ENCODE measurements at regions not wholly inside any gene's neighbourhood (a gene's known extent, or its start where the extent isn't known, plus 50 kb on each side); places are given as distances from the start of the nearest gene placed in this dataset.

DNA sequence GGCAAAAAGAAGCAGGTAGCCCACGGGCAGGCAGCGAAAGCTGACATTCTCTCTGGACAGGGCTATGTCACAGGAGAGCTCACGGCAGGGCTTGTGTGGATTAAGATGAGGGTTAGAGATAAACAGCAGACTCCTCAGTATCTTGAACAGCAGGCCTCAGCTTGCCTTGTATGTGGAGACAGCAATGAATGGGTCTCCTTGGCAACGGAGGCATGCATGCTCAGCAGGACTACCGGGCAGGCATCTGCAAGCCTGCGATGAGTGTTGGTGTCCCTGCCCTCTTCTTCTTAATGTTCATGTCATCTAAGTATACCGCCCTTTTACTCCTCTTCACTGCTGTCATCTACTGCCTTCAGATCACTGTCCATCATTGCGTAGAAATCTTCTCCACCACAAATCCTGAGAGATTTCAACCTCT lies 81.9 kb upstream of the C1GALT1 start:
- POLR2A ChIA-PET: interaction anchor here (0.6 kb wide), 2 partner anchors 205 to 464 kb away, joined by 3 read pairs; no protein-coding TSS in a partner anchor
- Mint-ChIP-seq H3K27ac (ENCODE audit: unreplicated experiment) (peak overlapping the region; percentile 3), H3K36me3 (ENCODE audit: insufficient read depth, unreplicated experiment) (peaks cover 6% of the 10 kb centered on the region), H3K27me3 (ENCODE audit: insufficient read depth, unreplicated experiment) (no peaks in the 10 kb centered on the region), H3K4me3 (ENCODE audit: unreplicated experiment) (no peak overlapping the region), H3K4me1 (ENCODE audit: low read depth, unreplicated experiment) (peaks cover 35% of the 10 kb centered on the region), H3K9me3 (ENCODE audit: unreplicated experiment) (no peaks in the 10 kb centered on the region)
- intact Hi-C loops (cut with micrococcal nuclease; ENCODE audit: unreplicated experiment): loop anchor here (5.0 to 10.0 kb wide), 2 partner anchors 164 to 252 kb away; no protein-coding TSS in a partner anchor
- Histone ChIP-seq H3K36me3 (ENCODE audit: control insufficient read depth, insufficient read depth, low read length) (no peaks in the 10 kb centered on the region; the same call in 1 of the 2 replicates), H3K9me3 (no peaks in the 10 kb centered on the region), H3K4me1 (peaks cover 27% of the 10 kb centered on the region), H3K4me3 (ENCODE audit: low read depth, low read length) (no peak overlapping the region), H3K27me3 (replicated peaks; ENCODE audit: control insufficient read depth, insufficient read depth, low read length) (no peaks in the 10 kb centered on the region)
- no TSS peak for BruUV-seq (replicated peaks)
- CTCF ChIA-PET: interaction anchor here (1.5 kb wide), 1 partner anchor 82 kb away, joined by 5 read pairs; the partner anchor contains the start of gene C1GALT1
- DNase-seq: peak in 1 of 2 experiments; percentile 56
- TF ChIP-seq CTCF (IDR thresholded peaks at IDR 0.05; ENCODE audit: insufficient read depth in 1 of 2, low read depth in 1 of 2, low read length in 1 of 2, severe bottlenecking in 1 of 2, unreplicated experiment in 1 of 2): no peak

DNA sequence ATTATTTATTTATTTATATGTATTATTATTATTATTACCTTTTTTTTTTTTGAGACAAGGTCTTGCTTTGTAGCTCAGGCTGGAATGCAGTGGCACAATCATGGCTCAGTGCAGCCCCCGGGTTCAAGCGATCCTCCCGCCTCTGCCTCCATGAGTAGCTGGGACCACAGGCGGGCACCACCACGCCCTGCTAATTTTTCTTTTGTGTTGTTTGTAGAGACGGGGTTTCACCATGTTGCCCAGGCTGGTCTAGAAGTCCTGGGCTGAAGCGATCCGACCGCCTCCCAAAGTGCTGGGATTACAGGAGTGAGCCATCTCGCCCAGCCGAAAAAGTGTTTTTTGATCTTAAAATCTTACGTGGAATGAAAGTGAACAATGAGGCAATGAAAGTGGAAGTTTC lies 79.4 kb upstream of the C1GALT1 start:
- peaks cover 27% of the 10 kb centered on the region for H3K4me1 ChIP-seq
- ChIA-PET POLR2A (no interaction called here), CTCF (interaction anchor here (0.6 to 1.9 kb wide), 12 partner anchors 10 to 439 kb away, joined by 3 to 8 read pairs (median 4); partner anchors contain the start of gene C1GALT1)
- Mint-ChIP-seq H3K27me3 (ENCODE audit: insufficient read depth, unreplicated experiment) (no peaks in the 10 kb centered on the region), H3K9me3 (ENCODE audit: unreplicated experiment) (no peaks in the 10 kb centered on the region), H3K4me1 (ENCODE audit: low read depth, unreplicated experiment) (peaks cover 35% of the 10 kb centered on the region), H3K27ac (ENCODE audit: unreplicated experiment) (no peak overlapping the region), H3K4me3 (ENCODE audit: unreplicated experiment) (no peak overlapping the region), H3K36me3 (ENCODE audit: insufficient read depth, unreplicated experiment) (peaks cover 6% of the 10 kb centered on the region)
- H3K36me3 ChIP-seq (ENCODE audit: control insufficient read depth, insufficient read depth, low read length): no peaks in the 10 kb centered on the region; the same call in 1 of the 2 replicates
- no peaks in the 10 kb centered on the region for H3K27me3 ChIP-seq (replicated peaks; ENCODE audit: control insufficient read depth, insufficient read depth, low read length)
- no peaks in the 10 kb centered on the region for H3K9me3 ChIP-seq
- no peak for TF ChIP-seq CTCF (IDR thresholded peaks at IDR 0.05; ENCODE audit: insufficient read depth in 1 of 2, low read depth in 1 of 2, low read length in 1 of 2, severe bottlenecking in 1 of 2, unreplicated experiment in 1 of 2)
- intact Hi-C loops (cut with micrococcal nuclease; ENCODE audit: unreplicated experiment): loop anchor here (1.0 to 10.0 kb wide), 4 partner anchors 79 to 438 kb away; partner anchors contain the start of gene C1GALT1
- no peak overlapping the region for H3K4me3 ChIP-seq (ENCODE audit: low read depth, low read length)
- DNase-seq: no peak
- no TSS peak for BruUV-seq (replicated peaks)

GRCh38 chr7:7103343-7104313 lies 78.7 kb upstream of the C1GALT1 start:
- H3K4me1 Mint-ChIP-seq (ENCODE audit: low read depth, unreplicated experiment): peaks cover 34% of the 10 kb centered on the region
- peak in 1 of 2 experiments; percentile 44 for DNase-seq
- BruUV-seq (replicated peaks): no TSS peak
- H3K9me3 Mint-ChIP-seq (ENCODE audit: unreplicated experiment): no peaks in the 10 kb centered on the region
- CTCF ChIA-PET: interaction anchor here (0.6 to 1.9 kb wide), 12 partner anchors 10 to 438 kb away, joined by 3 to 8 read pairs (median 4); partner anchors contain the start of gene C1GALT1
- H3K27ac Mint-ChIP-seq (ENCODE audit: unreplicated experiment): peak overlapping the region; percentile 28
- Histone ChIP-seq H3K27me3 (replicated peaks; ENCODE audit: control insufficient read depth, insufficient read depth, low read length) (no peaks in the 10 kb centered on the region), H3K9me3 (no peaks in the 10 kb centered on the region), H3K4me1 (peaks cover 23% of the 10 kb centered on the region), H3K36me3 (ENCODE audit: control insufficient read depth, insufficient read depth, low read length) (no peaks in the 10 kb centered on the region; the same call in 1 of the 2 replicates), H3K4me3 (ENCODE audit: low read depth, low read length) (no peak overlapping the region)
- H3K27me3 Mint-ChIP-seq (ENCODE audit: insufficient read depth, unreplicated experiment): no peaks in the 10 kb centered on the region
- no peak overlapping the region for H3K4me3 Mint-ChIP-seq (ENCODE audit: unreplicated experiment)
- peak; percentile 52 to 64 for TF ChIP-seq CTCF (IDR thresholded peaks at IDR 0.05; ENCODE audit: insufficient read depth in 1 of 2, low read depth in 1 of 2, low read length in 1 of 2, severe bottlenecking in 1 of 2, unreplicated experiment in 1 of 2)
- intact Hi-C loops (cut with micrococcal nuclease; ENCODE audit: unreplicated experiment): loop anchor here (1.0 to 10.0 kb wide), 5 partner anchors 79 to 437 kb away; partner anchors contain the start of gene C1GALT1
- peaks cover 6% of the 10 kb centered on the region for H3K36me3 Mint-ChIP-seq (ENCODE audit: insufficient read depth, unreplicated experiment)
- POLR2A ChIA-PET: no interaction called here
